Mucosa of descending colon (tissue), 3 donors: ENCODE measurements at regions not wholly inside any gene's neighbourhood (a gene's known extent, or its start where the extent isn't known, plus 50 kb on each side); places are given as distances from the start of the nearest gene placed in this dataset.
"Not testable (repeated sequence)": the region's sequence is repeated elsewhere in the genome, so short reads cannot be mapped to it uniquely, and the experiment has no call there.

Experiments used
- ATAC-seq: fragments of 200-7000 bp; cut with Tn5 transposase; one replicate; pipeline ENCODE4 v1.9.1; 2020; ENCODE audit warnings: mild to moderate bottlenecking, moderate library complexity
- DNase-seq, 3 donors: peaks; one replicate each; pipeline ENCODE4 v3.0.0-alpha.2; 2020
- H3K36me3 ChIP-seq: fragments of 200-600 bp; one replicate; pipeline ENCODE4 v1.8.0; 2021; ENCODE audit warnings: low read depth, mild to moderate bottlenecking
- H3K4me1 ChIP-seq: fragments of 200-600 bp; one replicate; pipeline ENCODE4 v1.8.0; 2021; ENCODE audit warnings: low read depth, mild to moderate bottlenecking
- H3K4me3 ChIP-seq: fragments of 200-600 bp; one replicate; pipeline ENCODE4 v1.8.0; 2021; ENCODE audit warnings: mild to moderate bottlenecking
- H3K9me3 ChIP-seq: fragments of 200-600 bp; one replicate; pipeline ENCODE4 v1.8.0; 2021; ENCODE audit warnings: mild to moderate bottlenecking
- intact Hi-C, 2 donors: fragments of 100-400 bp; cut with DNase I in 1 of 2; cut with micrococcal nuclease in 1 of 2; formaldehyde crosslinking; loops; one replicate each; pipeline versions ENCODE4 v1.11.0 to v1.11.1; 2022; cut with DNase I, micrococcal nuclease
- TF ChIP-seq, protein P1 (sequence below): fragments of 200-600 bp; IDR thresholded peaks from one replicate; pipeline ENCODE4 v1.8.0; 2022; ENCODE audit warnings: antibody characterized with exemption, mild to moderate bottlenecking
- donor health status: DM: no; HTN: no; CAD: no; lungs with moderate emphysema.
- donor health status: DM: no; HTN: no; CAD: no.
- donor health status: DM: no; HTN: yes; CAD: no.

DNA sequence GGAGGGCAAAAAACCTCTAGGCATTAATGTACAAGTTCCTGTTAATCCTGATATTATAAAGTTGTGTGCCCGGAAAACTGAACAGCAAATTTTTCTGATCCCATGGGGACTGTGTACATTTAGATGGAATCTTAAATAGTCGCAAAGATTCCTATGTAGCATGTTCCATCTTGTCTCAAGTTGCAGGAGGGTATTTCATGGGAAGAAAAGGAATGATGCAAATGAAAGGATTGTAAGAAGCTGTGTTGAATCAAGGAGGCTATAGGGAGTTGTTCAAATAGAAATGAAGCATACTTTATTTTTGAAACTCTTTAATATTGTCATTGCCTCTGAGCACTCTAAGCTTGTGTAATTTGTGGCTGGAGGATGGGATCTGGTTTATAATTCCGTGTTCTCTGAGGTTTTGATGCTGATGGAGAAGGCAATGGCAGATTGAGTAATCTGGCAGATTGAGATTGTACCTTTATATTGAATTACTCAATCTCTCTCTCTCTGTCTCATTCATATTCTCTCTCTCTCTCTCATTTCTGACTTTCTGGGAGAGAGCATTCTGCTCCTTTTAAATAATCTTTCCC is 288.5 kb downstream of the OSTF1 start:
- H3K36me3 ChIP-seq, result no peaks in the 10 kb centered on the region
- no peak for DNase-seq
- ATAC-seq, result no peak
- H3K9me3 ChIP-seq, result no peaks in the 10 kb centered on the region
- intact Hi-C loops, result no loop called here
- no peak overlapping the region for H3K4me3 ChIP-seq
- TF ChIP-seq, protein P1, sequence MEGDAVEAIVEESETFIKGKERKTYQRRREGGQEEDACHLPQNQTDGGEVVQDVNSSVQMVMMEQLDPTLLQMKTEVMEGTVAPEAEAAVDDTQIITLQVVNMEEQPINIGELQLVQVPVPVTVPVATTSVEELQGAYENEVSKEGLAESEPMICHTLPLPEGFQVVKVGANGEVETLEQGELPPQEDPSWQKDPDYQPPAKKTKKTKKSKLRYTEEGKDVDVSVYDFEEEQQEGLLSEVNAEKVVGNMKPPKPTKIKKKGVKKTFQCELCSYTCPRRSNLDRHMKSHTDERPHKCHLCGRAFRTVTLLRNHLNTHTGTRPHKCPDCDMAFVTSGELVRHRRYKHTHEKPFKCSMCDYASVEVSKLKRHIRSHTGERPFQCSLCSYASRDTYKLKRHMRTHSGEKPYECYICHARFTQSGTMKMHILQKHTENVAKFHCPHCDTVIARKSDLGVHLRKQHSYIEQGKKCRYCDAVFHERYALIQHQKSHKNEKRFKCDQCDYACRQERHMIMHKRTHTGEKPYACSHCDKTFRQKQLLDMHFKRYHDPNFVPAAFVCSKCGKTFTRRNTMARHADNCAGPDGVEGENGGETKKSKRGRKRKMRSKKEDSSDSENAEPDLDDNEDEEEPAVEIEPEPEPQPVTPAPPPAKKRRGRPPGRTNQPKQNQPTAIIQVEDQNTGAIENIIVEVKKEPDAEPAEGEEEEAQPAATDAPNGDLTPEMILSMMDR, result no peak
- no peaks in the 10 kb centered on the region for H3K4me1 ChIP-seq

DNA sequence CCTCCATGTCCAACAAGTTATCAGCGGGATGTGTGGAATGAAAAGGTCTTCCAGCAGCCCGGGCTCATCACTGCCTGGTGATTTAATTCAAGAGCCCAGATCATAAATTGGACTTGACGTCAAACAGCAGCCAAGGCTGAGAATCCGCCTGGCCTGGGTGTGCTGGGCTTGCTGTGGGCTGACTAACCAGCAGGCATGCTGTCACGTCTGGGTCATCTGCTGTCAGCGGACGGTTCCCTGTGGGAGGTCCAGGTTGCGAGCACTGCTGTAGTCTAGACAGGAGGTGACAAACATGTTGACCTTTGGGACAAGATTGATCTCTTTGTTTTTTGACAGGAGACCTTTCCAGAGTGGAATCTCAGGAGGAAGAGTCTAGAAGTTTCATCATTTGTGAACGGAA is 289.7 kb downstream of the OSTF1 start:
- Histone ChIP-seq H3K9me3 (no peaks in the 10 kb centered on the region), H3K4me1 (no peaks in the 10 kb centered on the region), H3K4me3 (no peak overlapping the region), H3K36me3 (no peaks in the 10 kb centered on the region)
- TF ChIP-seq, protein P1, result no peak
- peak; percentile 19 to 62 (median 24) for DNase-seq
- ATAC-seq, result peak; percentile 36
- intact Hi-C loops, result no loop called here

GRCh38 chr9:75378926-75379325 is 290.6 kb downstream of the OSTF1 start:
- no peaks in the 10 kb centered on the region for H3K9me3 ChIP-seq
- TF ChIP-seq, protein P1, result no peak
- no peak overlapping the region for H3K4me3 ChIP-seq
- ATAC-seq (no peak), DNase-seq (no peak)
- H3K4me1 ChIP-seq, result no peaks in the 10 kb centered on the region
- intact Hi-C loops, result no loop called here
- no peaks in the 10 kb centered on the region for H3K36me3 ChIP-seq

DNA sequence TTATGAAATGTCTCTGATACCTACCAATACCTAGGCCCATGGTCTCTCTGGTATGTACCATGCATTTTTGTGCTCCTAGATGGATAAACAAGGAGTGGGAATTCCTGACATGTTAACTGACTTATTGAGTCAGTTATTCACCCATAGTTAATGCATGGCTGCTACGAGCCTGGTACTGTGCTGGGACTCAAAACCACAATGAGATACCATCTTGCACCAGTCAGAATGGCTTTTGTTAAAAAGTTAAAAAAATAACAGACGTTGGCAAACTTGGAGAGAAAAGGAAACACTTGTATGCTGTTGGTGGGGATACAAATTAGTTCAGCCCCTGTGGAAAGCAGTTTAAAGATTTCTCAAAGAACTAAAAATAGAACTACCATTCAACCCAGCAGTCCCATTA is 293.8 kb downstream of the OSTF1 start:
- DNase-seq (no peak), ATAC-seq (no peak)
- Histone ChIP-seq H3K36me3 (no peaks in the 10 kb centered on the region), H3K4me1 (no peaks in the 10 kb centered on the region), H3K9me3 (peaks cover 23% of the 10 kb centered on the region), H3K4me3 (no peak overlapping the region)
- TF ChIP-seq, protein P1, result no peak
- intact Hi-C loops, result no loop called here

DNA sequence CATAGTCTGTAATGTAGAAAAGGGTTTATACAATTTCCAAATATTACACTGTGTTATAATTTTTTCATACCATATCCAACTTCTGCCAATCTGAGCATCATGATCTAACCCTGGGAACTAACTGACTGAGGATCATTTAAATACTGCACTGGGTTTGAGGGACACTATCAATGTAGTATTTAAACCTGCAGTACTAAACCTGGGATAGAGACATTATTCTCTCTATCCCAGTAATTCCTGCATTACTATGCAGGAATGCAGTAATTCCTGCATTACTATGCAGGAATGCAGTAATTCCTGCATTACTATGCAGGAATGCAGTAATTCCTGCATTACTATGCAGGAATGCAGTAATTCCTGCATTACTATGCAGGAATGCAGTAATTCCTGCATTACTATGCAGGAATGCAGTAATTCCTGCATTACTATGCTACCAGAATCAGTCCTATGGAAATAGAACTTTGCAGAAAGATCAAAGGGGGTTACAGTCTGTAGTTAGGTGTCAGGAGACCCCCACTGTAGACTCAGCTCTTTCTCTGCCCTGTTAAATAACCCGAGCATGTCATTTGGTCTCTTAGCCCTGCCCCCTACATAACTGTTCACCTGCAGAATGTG is 295.2 kb downstream of the OSTF1 start:
- DNase-seq, ATAC-seq, H3K4me3 ChIP-seq, H3K4me1 ChIP-seq, intact Hi-C loops, H3K36me3 ChIP-seq: not testable (repeated sequence)
- peaks cover 23% of the 10 kb centered on the region for H3K9me3 ChIP-seq

DNA sequence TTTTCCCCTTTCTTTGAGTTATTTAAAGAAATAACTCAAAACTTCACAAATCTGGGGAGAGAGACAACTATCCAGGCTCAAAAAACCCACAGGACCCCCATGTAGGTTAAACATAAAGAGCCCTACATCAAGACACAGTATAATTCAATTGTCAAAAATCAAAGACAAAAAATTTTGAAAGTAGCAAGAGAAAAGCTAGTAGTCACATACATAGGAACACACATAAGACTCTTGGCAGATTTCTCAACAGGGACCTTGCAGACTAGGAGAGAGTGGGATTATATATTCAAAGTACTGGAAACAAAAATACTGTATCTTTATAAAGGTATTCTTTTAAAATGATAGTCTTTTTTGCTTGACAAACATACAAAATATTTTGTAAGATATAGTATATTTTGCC is 296.9 kb downstream of the OSTF1 start:
- no peaks in the 10 kb centered on the region for H3K36me3 ChIP-seq
- intact Hi-C loops, result no loop called here
- DNase-seq (no peak), ATAC-seq (no peak)
- TF ChIP-seq, protein P1, result no peak
- H3K9me3 ChIP-seq, result peaks cover 23% of the 10 kb centered on the region
- H3K4me1 ChIP-seq, result no peaks in the 10 kb centered on the region
- no peak overlapping the region for H3K4me3 ChIP-seq
